H1 (cell line): ENCODE measurements at regions not wholly inside any gene's neighbourhood (a gene's known extent, or its start where the extent isn't known, plus 50 kb on each side); places are given as distances from the start of the nearest gene placed in this dataset.
"Not testable (repeated sequence)": the region's sequence is repeated elsewhere in the genome, so short reads cannot be mapped to it uniquely, and the experiment has no call there.

Experiments
- CTCF ChIA-PET: fragments of 300-600 bp; sonication (Branson Sonifier 250); formaldehyde crosslinking; loops from one replicate; lab custom pipeline; 2021; ENCODE audit not compliant: partially characterized antibody; lab: Charles Lee
- POLR2A ChIA-PET: fragments of 300-600 bp; sonication (Branson Sonifier 250); formaldehyde crosslinking; loops from one replicate; lab custom pipeline; 2021; ENCODE audit warnings: inconsistent platforms; ENCODE audit not compliant: partially characterized antibody; lab: Charles Lee
- DNase-seq, 2 experiments: peaks; one replicate each; pipeline versions ENCODE4 v3.0.0 to v3.0.0-alpha.2; 2010 to 2022; ENCODE audit warnings: low spot score in 2 of 2, low read depth in 1 of 2, mixed read lengths in 1 of 2
- FAIRE-seq: peaks from 2 replicates; lab custom pipeline; 2011; peaks lifted over from hg19 to GRCh38; lab: Jason Lieb, UNC
- H2AFZ ChIP-seq: 2 replicates; pipeline ENCODE4 v1.8.1; 2012; ENCODE audit warnings: low read length, inconsistent platforms
- H2AK5ac ChIP-seq: 2 replicates; pipeline ENCODE4 v1.6.1; 2013; ENCODE audit warnings: low read depth, low read length
- H2BK120ac ChIP-seq: replicated peaks from 2 replicates; pipeline ENCODE3; 2013; ENCODE audit warnings: low read depth, low read length, inconsistent platforms
- H2BK12ac ChIP-seq: 2 replicates; pipeline ENCODE4 v1.6.1; 2013; ENCODE audit warnings: low read depth, low read length
- H2BK15ac ChIP-seq: 2 replicates; pipeline ENCODE4 v1.6.1; 2013; ENCODE audit warnings: low read length
- H2BK20ac ChIP-seq: 2 replicates; pipeline ENCODE4 v1.6.1; 2013; ENCODE audit warnings: low read length
- H2BK5ac ChIP-seq: 2 replicates; pipeline ENCODE4 v1.6.1; 2013; ENCODE audit warnings: low read depth, low read length
- H3K14ac ChIP-seq: 2 replicates; pipeline ENCODE4 v1.6.1; 2013; ENCODE audit warnings: inconsistent platforms; ENCODE audit not compliant: insufficient read length
- H3K18ac ChIP-seq: 2 replicates; pipeline ENCODE4 v1.6.1; 2013; ENCODE audit warnings: low read length; ENCODE audit errors: extremely low read depth
- H3K23ac ChIP-seq: 2 replicates; pipeline ENCODE4 v1.6.1; 2013; ENCODE audit warnings: inconsistent platforms; ENCODE audit not compliant: insufficient read length
- H3K23me2 ChIP-seq: 2 replicates; pipeline ENCODE4 v1.6.1; 2013; ENCODE audit warnings: low read depth, low read length
- H3K27ac ChIP-seq: 2 replicates; pipeline ENCODE4 v1.6.1; 2011; ENCODE audit warnings: low read depth, low read length, inconsistent platforms
- H3K27me3 ChIP-seq, 4 experiments: replicated peaks in 1 of 4; 1 replicate in 1 of 4; 2 replicates in 3 of 4; pipeline versions ENCODE4 v1.6.1 to v1.8.1; 2011 to 2013; ENCODE audit warnings: low read length in 3 of 4, mild to moderate bottlenecking in 3 of 4, inconsistent platforms in 2 of 4, mixed read lengths in 2 of 4, moderate library complexity in 1 of 4; ENCODE audit not compliant: control insufficient read depth in 3 of 4, insufficient read depth in 3 of 4; ENCODE audit errors: extremely low read depth in 1 of 4
- H3K36me3 ChIP-seq, 4 experiments: 2 replicates each; pipeline versions ENCODE4 v1.6.1 to v1.8.1; 2011 to 2013; ENCODE audit warnings: mild to moderate bottlenecking in 4 of 4, low read length in 3 of 4, moderate library complexity in 2 of 4, control low read depth in 1 of 4, inconsistent platforms in 1 of 4; ENCODE audit not compliant: insufficient read depth in 4 of 4, control insufficient read depth in 2 of 4
- H3K4ac ChIP-seq: replicated peaks from 2 replicates; pipeline ENCODE3; 2013; ENCODE audit warnings: low read length, low read depth, mixed read lengths, inconsistent platforms; ENCODE audit not compliant: insufficient read length
- H3K4me1 ChIP-seq, 4 experiments: replicated peaks in 1 of 4; 1 replicate in 1 of 4; 2 replicates in 3 of 4; pipeline versions ENCODE4 v1.6.1 to v1.8.1; 2011 to 2013; ENCODE audit warnings: low read length in 3 of 4, inconsistent platforms in 2 of 4, mixed read lengths in 1 of 4; ENCODE audit not compliant: insufficient read depth in 4 of 4, control insufficient read depth in 3 of 4
- H3K4me2 ChIP-seq, 2 experiments: 2 replicates each; pipeline versions ENCODE4 v1.6.1 to v1.8.1; 2011 to 2013; ENCODE audit warnings: low read depth in 2 of 2, low read length in 2 of 2, control low read depth in 1 of 2, inconsistent platforms in 1 of 2, mild to moderate bottlenecking in 1 of 2; ENCODE audit not compliant: insufficient read depth in 1 of 2
- H3K4me3 ChIP-seq, 4 experiments: fragments of 200-600, 300-600 bp in 1 of 4; sonication (generic), shearing (Covaris generic), sonication (Bioruptor Twin) in 1 of 4; 2 replicates each; pipeline versions ENCODE4 v1.5.1 to v1.8.1; 2011 to 2016; ENCODE audit warnings: low read length in 4 of 4, low read depth in 3 of 4, control low read depth in 2 of 4, inconsistent platforms in 2 of 4, mild to moderate bottlenecking in 2 of 4, mixed read lengths in 1 of 4, moderate library complexity in 1 of 4; ENCODE audit not compliant: insufficient read depth in 2 of 4; ENCODE audit errors: extremely low read depth in 1 of 4
- H3K56ac ChIP-seq: replicated peaks from 2 replicates; pipeline ENCODE3; 2013; ENCODE audit warnings: low read depth, mild to moderate bottlenecking, mixed read lengths, low read length, inconsistent platforms; ENCODE audit not compliant: insufficient read length
- H3K79me1 ChIP-seq: 2 replicates; pipeline ENCODE4 v1.6.1; 2013; ENCODE audit warnings: low read depth, low read length, control low read depth
- H3K79me2 ChIP-seq, 2 experiments: 2 replicates each; pipeline versions ENCODE4 v1.6.1 to v1.8.1; 2012 to 2013; ENCODE audit warnings: low read length in 2 of 2, mild to moderate bottlenecking in 2 of 2, inconsistent platforms in 1 of 2; ENCODE audit not compliant: insufficient read depth in 2 of 2, control insufficient read depth in 1 of 2
- H3K9ac ChIP-seq, 4 experiments: replicated peaks in 1 of 4; 1 replicate in 1 of 4; 2 replicates in 3 of 4; pipeline versions ENCODE4 v1.6.1 to v1.8.1; 2011 to 2013; ENCODE audit warnings: low read depth in 3 of 4, low read length in 3 of 4, control low read depth in 2 of 4, mild to moderate bottlenecking in 2 of 4, moderate library complexity in 2 of 4, inconsistent platforms in 1 of 4; ENCODE audit errors: extremely low read depth in 1 of 4
- H3K9me3 ChIP-seq, 2 experiments: 2 replicates each; pipeline versions ENCODE4 v1.6.1 to v1.8.1; 2012 to 2013; ENCODE audit warnings: mild to moderate bottlenecking in 2 of 2, moderate library complexity in 2 of 2, control low read depth in 1 of 2, inconsistent platforms in 1 of 2, low read depth in 1 of 2, low read length in 1 of 2, mixed read lengths in 1 of 2; ENCODE audit not compliant: insufficient read depth in 2 of 2
- H4K20me1 ChIP-seq, 2 experiments: replicated peaks in 1 of 2; 2 replicates each; pipeline versions ENCODE3 to v1.8.1; 2011 to 2013; ENCODE audit warnings: inconsistent platforms in 2 of 2, low read length in 2 of 2, mild to moderate bottlenecking in 1 of 2; ENCODE audit not compliant: insufficient read depth in 2 of 2, control insufficient read depth in 1 of 2
- H4K5ac ChIP-seq: 2 replicates; pipeline ENCODE4 v1.6.1; 2013; ENCODE audit warnings: low read length, low read depth, mixed read lengths, inconsistent platforms; ENCODE audit not compliant: insufficient read length
- H4K8ac ChIP-seq: 2 replicates; pipeline ENCODE4 v1.8.0; 2013; ENCODE audit warnings: mild to moderate bottlenecking, moderate library complexity, low read length, inconsistent platforms; ENCODE audit not compliant: insufficient read depth; ENCODE audit errors: extremely low read depth
- H4K91ac ChIP-seq: replicated peaks from 2 replicates; pipeline ENCODE3; 2013; ENCODE audit warnings: low read length, mixed read lengths, inconsistent platforms; ENCODE audit not compliant: insufficient read length
- WGBS, 2 experiments: shearing (Covaris generic) in 1 of 2; methylation state at CpG; one replicate each; pipeline versions ENCODE4 v1.1.6 to v1.1.7; 2013 to 2015; ENCODE audit warnings: low lambda C conversion rate in 2 of 2, mixed read lengths in 2 of 2, inconsistent platforms in 1 of 2, low coverage in 1 of 2, missing lambda C conversion rate in 1 of 2; ENCODE audit not compliant: insufficient replicate concordance in 2 of 2, insufficient coverage in 1 of 2, insufficient read length in 1 of 2; ENCODE audit errors: extremely low coverage in 1 of 2, missing lambda C conversion rate in 1 of 2; 5-methylcytosine and 5-hydroxymethylcytosine counted together

GRCh38 chr14:18667843-18668242 lies 66.9 kb downstream of the OR11H12 start:
- H3K18ac ChIP-seq, CTCF ChIA-PET, POLR2A ChIA-PET, H3K36me3 ChIP-seq, H3K79me1 ChIP-seq, DNase-seq, H3K23me2 ChIP-seq, H3K4me2 ChIP-seq, H2AK5ac ChIP-seq, H2BK120ac ChIP-seq, H3K4me3 ChIP-seq, H3K4ac ChIP-seq, H3K9ac ChIP-seq, H3K14ac ChIP-seq, FAIRE-seq, H2AFZ ChIP-seq, H3K27ac ChIP-seq, H3K4me1 ChIP-seq, H2BK15ac ChIP-seq, H4K91ac ChIP-seq, H3K56ac ChIP-seq, H2BK20ac ChIP-seq, H2BK5ac ChIP-seq, H4K20me1 ChIP-seq, H4K8ac ChIP-seq, H4K5ac ChIP-seq, H3K79me2 ChIP-seq, H2BK12ac ChIP-seq, H3K27me3 ChIP-seq, H3K23ac ChIP-seq: not testable (repeated sequence)
- WGBS, 2 experiments = 58% methylated on average over 4 of the region's 4 CpGs; no CpG with 5 or more reads in 1 of the 2 experiments
- peaks cover 11 to 21% of the 10 kb centered on the region in 2 experiments; a peak in 3 of 4 replicates for H3K9me3 ChIP-seq
